HepG2 (cell line): ENCODE measurements at regions not wholly inside any gene's neighbourhood (a gene's known extent, or its start where the extent isn't known, plus 50 kb on each side); places are given as distances from the start of the nearest gene placed in this dataset.

Source experiments
- ATAC-seq: fragments of 200-7000 bp; cut with Tn5 transposase; 3 replicates; pipeline ENCODE4 v1.9.1; 2020; ENCODE audit warnings: mild to moderate bottlenecking, moderate library complexity
- BruUV-seq: library from RNA; stranded (reverse); fragments of 400-500 nt; replicated peaks from 2 replicates; lab custom pipeline; 2021; lab: Mats Ljungman, UMichigan
- CTCF ChIA-PET: fragments of 300-600 bp; formaldehyde crosslinking; extraction: SDS; loops from one replicate; lab custom pipeline; 2021; ENCODE audit warnings: low total read pairs, inconsistent platforms, low intra/inter-chr PET ratio; lab: Yijun Ruan, JAX
- POLR2A ChIA-PET: fragments of 350-600 bp; sonication (Branson Sonifier 250); formaldehyde crosslinking; loops from one replicate; lab custom pipeline; 2020; ENCODE audit warnings: antibody characterized with exemption, inconsistent platforms; lab: Yijun Ruan, JAX
- DNase-seq: peaks from one replicate; pipeline ENCODE4 v3.0.0-alpha.2; 2015; ENCODE audit warnings: low spot score
- FAIRE-seq: peaks from 3 replicates; lab custom pipeline; 2011; peaks lifted over from hg19 to GRCh38; lab: Jason Lieb, UNC
- H2AFZ ChIP-seq: one replicate; pipeline ENCODE4 v1.6.1; 2011; ENCODE audit warnings: low read length, inconsistent platforms
- H3K27ac ChIP-seq: fragments of 300-600 bp; 3 replicates; pipeline ENCODE4 v1.8.0; 2011; ENCODE audit warnings: mixed run types, mild to moderate bottlenecking, mixed read lengths, low read length, inconsistent platforms; ENCODE audit not compliant: insufficient read depth; ENCODE audit errors: extremely low read length
- H3K27me3 ChIP-seq, 2 experiments: fragments of 200-600 bp in 1 of 2; 2 replicates in 1 of 2; 3 replicates in 1 of 2; pipeline versions ENCODE4 v1.6.0 to v1.8.0; 2011; ENCODE audit warnings: low read length in 2 of 2, mild to moderate bottlenecking in 2 of 2, moderate library complexity in 2 of 2, inconsistent platforms in 1 of 2; ENCODE audit not compliant: insufficient read depth in 2 of 2, control insufficient read depth in 1 of 2
- H3K36me3 ChIP-seq, 2 experiments: fragments of 200-600 bp in 1 of 2; replicated peaks in 1 of 2; 2 replicates in 1 of 2; 3 replicates in 1 of 2; pipeline versions ENCODE4 v1.5.1 to v1.8.0; 2011; ENCODE audit warnings: low read length in 2 of 2, inconsistent platforms in 1 of 2; ENCODE audit not compliant: insufficient read depth in 2 of 2, control insufficient read depth in 1 of 2
- H3K4me1 ChIP-seq: 2 replicates; pipeline ENCODE4 v1.5.1; 2012; ENCODE audit warnings: low read length, inconsistent platforms; ENCODE audit not compliant: insufficient read depth
- H3K4me2 ChIP-seq: 2 replicates; pipeline ENCODE4 v1.6.0; 2011; ENCODE audit warnings: low read depth, low read length, inconsistent platforms
- H3K4me3 ChIP-seq, 3 experiments: fragments of 200-600 bp in 1 of 3; sonication (generic), shearing (Covaris generic) in 1 of 3; replicated peaks in 1 of 3; 2 replicates each; pipeline ENCODE4 v1.5.1; 2011 to 2016; ENCODE audit warnings: low read length in 3 of 3, inconsistent platforms in 2 of 3, low read depth in 2 of 3, mild to moderate bottlenecking in 2 of 3, control low read depth in 1 of 3, mixed read lengths in 1 of 3; ENCODE audit not compliant: insufficient read depth in 1 of 3
- H3K79me2 ChIP-seq: one replicate; pipeline ENCODE4 v1.6.1; 2011; ENCODE audit warnings: low read length, inconsistent platforms; ENCODE audit not compliant: insufficient read depth
- H3K9ac ChIP-seq: 2 replicates; pipeline ENCODE4 v1.6.0; 2011; ENCODE audit warnings: mild to moderate bottlenecking, low read depth, low read length, inconsistent platforms; ENCODE audit not compliant: insufficient read depth
- H3K9me3 ChIP-seq: 2 replicates; pipeline ENCODE4 v1.5.1; 2012; ENCODE audit warnings: mild to moderate bottlenecking, low read length
- H4K20me1 ChIP-seq: 2 replicates; pipeline ENCODE4 v1.6.0; 2011; ENCODE audit warnings: inconsistent platforms, mild to moderate bottlenecking, low read length, moderate library complexity; ENCODE audit not compliant: insufficient read depth
- HMG20B ChIP-seq: conservative IDR thresholded peaks from 2 replicates; pipeline ENCODE4 v1.6.1; 2016; ENCODE audit warnings: missing genetic modification reagents, missing compliant biosample characterization
- HOXA9 ChIP-seq: sonication (generic); formaldehyde crosslinking; IDR thresholded peaks from 2 replicates; pipeline ENCODE4 v1.8.1; 2022; ENCODE audit warnings: missing genetic modification reagents, mild to moderate bottlenecking, moderate library complexity, borderline replicate concordance
- MXI1 ChIP-seq: IDR thresholded peaks from 3 replicates; pipeline ENCODE4 v1.6.1; 2012; ENCODE audit warnings: low read depth, low read length, inconsistent platforms, borderline replicate concordance
- PRDM10 ChIP-seq: sonication (generic); formaldehyde crosslinking; IDR thresholded peaks from 2 replicates; pipeline ENCODE4 v1.4.0; 2020; ENCODE audit warnings: low read depth, missing genetic modification reagents
- ZFP41 ChIP-seq: sonication (generic); formaldehyde crosslinking; IDR thresholded peaks from 2 replicates; pipeline ENCODE4 v1.4.0; 2020; ENCODE audit warnings: mild to moderate bottlenecking, missing genetic modification reagents, borderline replicate concordance
- ZNF263 ChIP-seq: sonication (generic); formaldehyde crosslinking; IDR thresholded peaks from 2 replicates; pipeline ENCODE4 v1.4.0; 2020; ENCODE audit warnings: missing genetic modification reagents
- WGBS: methylation state at CpG from one replicate; pipeline ENCODE4 v1.1.6; 2017; ENCODE audit warnings: low lambda C conversion rate; 5-methylcytosine and 5-hydroxymethylcytosine counted together
- in situ Hi-C: cut with HindIII; loops from 2 replicates; pipeline ENCODE4 v1.10.0; 2017; ENCODE audit warnings: low pct_unique_long_range_greater_than_20kb; ENCODE audit not compliant: extremely low pct_ligation_motif_present
- intact Hi-C: fragments of 100-400 bp; cut with micrococcal nuclease; formaldehyde crosslinking; loops from one replicate; pipeline ENCODE4 v1.10.0; 2022; ENCODE audit not compliant: unreplicated experiment

DNA sequence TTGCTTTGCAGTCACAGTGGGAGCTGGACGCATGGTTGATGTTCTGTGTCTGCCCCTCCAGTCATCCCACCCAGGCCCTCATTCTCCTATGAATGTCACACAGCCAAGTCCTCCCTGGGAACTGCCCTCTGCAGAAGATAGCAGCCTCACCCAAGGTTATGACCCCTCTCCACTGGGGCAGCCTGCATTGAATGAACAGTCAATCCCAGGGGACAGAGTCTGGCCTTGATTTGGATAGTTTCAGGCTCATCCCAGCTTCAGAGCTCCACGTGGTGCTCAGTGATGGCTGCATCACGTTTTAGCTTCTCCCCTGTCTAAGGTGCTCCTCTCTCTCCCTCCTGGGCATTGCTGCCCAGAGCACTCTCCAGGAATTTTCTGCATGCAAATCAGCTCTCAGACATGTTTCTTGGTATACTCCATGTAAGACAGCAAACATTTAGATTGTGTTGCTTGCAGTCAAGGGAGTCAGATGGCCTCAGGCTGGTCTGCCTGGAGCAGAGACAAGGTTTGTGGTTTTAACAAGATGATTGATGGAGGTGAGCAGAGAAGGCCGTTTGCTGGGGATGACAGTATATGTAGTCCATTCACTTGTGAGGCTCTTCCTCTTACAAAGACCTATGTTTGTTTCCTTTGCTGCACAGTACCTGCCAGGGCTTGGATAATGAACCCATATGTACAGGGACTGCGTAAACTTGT lies 56.1 kb upstream of the MSX1 start:
- ATAC-seq (peak; percentile 52; the same call in 2 of the 3 replicates), DNase-seq (no peak), FAIRE-seq (no peak)
- Histone ChIP-seq H4K20me1 (no peaks in the 10 kb centered on the region), H3K9me3 (no peaks in the 10 kb centered on the region), H3K4me2 (no peak overlapping the region), H3K27ac (no peak overlapping the region), H3K79me2 (no peaks in the 10 kb centered on the region), H3K4me1 (peaks cover 19% of the 10 kb centered on the region), H3K27me3 (no peaks in the 10 kb centered on the region), H2AFZ (no peak overlapping the region), H3K4me3 (no peak overlapping the region), H3K36me3 (no peaks in the 10 kb centered on the region), H3K9ac (no peak overlapping the region)
- POLR2A ChIA-PET = no interaction called here
- in situ Hi-C loops = no loop called here
- CTCF ChIA-PET = no interaction called here
- intact Hi-C loops = no loop called here
- BruUV-seq = no TSS peak
- TF ChIP-seq ZNF263 (peak; percentile 70; the same call in 1 of the 2 replicates), HOXA9 (CRISPR knock-in tag) (no peak), HMG20B (CRISPR knock-in tag) (no peak), MXI1 (no peak), PRDM10 (CRISPR knock-in tag) (no peak), ZFP41 (CRISPR knock-in tag) (no peak)
- 45% methylated on average over 5 of the region's 5 CpGs for WGBS
